GM12878 (cell line): ENCODE measurements at regions not wholly inside any gene's neighbourhood (a gene's known extent, or its start where the extent isn't known, plus 50 kb on each side); places are given as distances from the start of the nearest gene placed in this dataset.

Experiments
- ATAC-seq: fragments of 200-7000 bp; cut with Tn5 transposase; 3 replicates; pipeline ENCODE4 v1.9.1; 2020; ENCODE audit warnings: mild to moderate bottlenecking, moderate library complexity
- BruUV-seq: library from RNA; stranded (reverse); fragments of 400-500 nt; replicated peaks from 2 replicates; lab custom pipeline; 2021; lab: Mats Ljungman, UMichigan
- CTCF ChIA-PET: fragments of 300-600 bp; sonication (Branson Sonifier 250); formaldehyde crosslinking; extraction: SDS; loops from one replicate; lab custom pipeline; 2021; ENCODE audit warnings: inconsistent platforms; lab: Yijun Ruan, JAX
- POLR2A ChIA-PET: fragments of 350-600 bp; formaldehyde crosslinking; extraction: SDS; loops from one replicate; lab custom pipeline; 2021; ENCODE audit warnings: inconsistent platforms; lab: Charles Lee
- RAD21 ChIA-PET: fragments of 300-600 bp; sonication (Branson Sonifier 250); formaldehyde crosslinking; loops from one replicate; lab custom pipeline; 2023; ENCODE audit warnings: antibody characterized with exemption; ENCODE audit not compliant: unreplicated experiment; lab: Charles Lee
- SMC1A ChIA-PET: fragments of 300-600 bp; sonication (Branson Sonifier 250); formaldehyde crosslinking; loops from one replicate; lab custom pipeline; 2023; ENCODE audit not compliant: unreplicated experiment, uncharacterized antibody; lab: Charles Lee
- DNase-seq: peaks from one replicate; pipeline ENCODE4 v3.0.0-alpha.2; 2011; ENCODE audit warnings: low read depth, low spot score
- FAIRE-seq: peaks from 3 replicates; lab custom pipeline; 2011; peaks lifted over from hg19 to GRCh38; lab: Jason Lieb, UNC
- H2AFZ ChIP-seq: 2 replicates; pipeline ENCODE4 v1.6.0; 2011; ENCODE audit warnings: low read depth, low read length, control low read depth; ENCODE audit not compliant: control insufficient read depth
- H3K27ac ChIP-seq: 2 replicates; pipeline ENCODE4 v1.5.1; 2011; ENCODE audit warnings: control low read depth; ENCODE audit not compliant: control insufficient read depth, insufficient read depth
- H3K27me3 ChIP-seq, 2 experiments: replicated peaks in 1 of 2; 2 replicates each; pipeline versions ENCODE4 v1.6.0 to v1.6.1; 2011; ENCODE audit warnings: low read length in 1 of 2; ENCODE audit not compliant: control insufficient read depth in 2 of 2, insufficient read depth in 2 of 2
- H3K36me3 ChIP-seq, 2 experiments: 2 replicates each; pipeline ENCODE4 v1.5.1; 2011; ENCODE audit warnings: low read length in 1 of 2; ENCODE audit not compliant: control insufficient read depth in 2 of 2, insufficient read depth in 2 of 2
- H3K4me1 ChIP-seq: 2 replicates; pipeline ENCODE4 v1.6.1; 2011; ENCODE audit warnings: mild to moderate bottlenecking, low read length, moderate library complexity, mixed read lengths; ENCODE audit not compliant: control insufficient read depth, insufficient read depth
- H3K4me2 ChIP-seq: 2 replicates; pipeline ENCODE4 v1.6.0; 2011; ENCODE audit warnings: control low read depth; ENCODE audit not compliant: control insufficient read depth, insufficient read depth
- H3K4me3 ChIP-seq: fragments of 200-600 bp; sonication (generic); 2 replicates; pipeline ENCODE4 v1.5.1; 2016
- H3K79me2 ChIP-seq: 2 replicates; pipeline ENCODE4 v1.6.0; 2011; ENCODE audit warnings: low read length; ENCODE audit not compliant: control insufficient read depth, insufficient read depth
- H3K9ac ChIP-seq: 2 replicates; pipeline ENCODE4 v1.8.0; 2011; ENCODE audit warnings: low read length, control low read depth, mixed read lengths; ENCODE audit not compliant: control insufficient read depth, insufficient read depth
- H3K9me3 ChIP-seq: replicated peaks from 3 replicates; pipeline ENCODE4 v1.5.1; 2011; ENCODE audit warnings: mild to moderate bottlenecking, low read length; ENCODE audit not compliant: control insufficient read depth, insufficient read depth
- H4K20me1 ChIP-seq: 2 replicates; pipeline ENCODE4 v1.6.0; 2011; ENCODE audit not compliant: control insufficient read depth, insufficient read depth
- ATF7 ChIP-seq: fragments of 450-650 bp; IDR thresholded peaks from 2 replicates; pipeline ENCODE4 v1.6.1; 2016; ENCODE audit warnings: low read depth, mild to moderate bottlenecking
- CHD1 ChIP-seq: IDR thresholded peaks from 2 replicates; pipeline ENCODE4 v1.6.1; 2012; ENCODE audit warnings: low read depth, low read length, improper control_type of control experiment
- ESRRA ChIP-seq: IDR thresholded peaks from 2 replicates; pipeline ENCODE4 v1.6.1; 2012; ENCODE audit warnings: mild to moderate bottlenecking, low read length, improper control_type of control experiment
- FOXK2 ChIP-seq: fragments of 450-650 bp; IDR thresholded peaks from 2 replicates; pipeline ENCODE4 v1.6.1; 2017; ENCODE audit warnings: mild to moderate bottlenecking, moderate library complexity
- FOXM1 ChIP-seq: IDR thresholded peaks from 2 replicates; pipeline ENCODE4 v1.6.1; 2012; ENCODE audit warnings: low read depth, mild to moderate bottlenecking, inconsistent platforms, low read length, moderate library complexity
- HDAC2 ChIP-seq: fragments of 200-600 bp; sonication (generic); IDR thresholded peaks from 2 replicates; pipeline ENCODE4 v1.6.1; 2017
- IKZF2 ChIP-seq, 2 experiments: fragments of 450-650 bp; IDR thresholded peaks; 2 replicates each; pipeline ENCODE4 v1.6.1; 2017; ENCODE audit warnings: mild to moderate bottlenecking in 2 of 2, moderate library complexity in 2 of 2
- NFXL1 ChIP-seq: fragments of 450-650 bp; IDR thresholded peaks from 2 replicates; pipeline ENCODE4 v1.6.1; 2017; ENCODE audit warnings: antibody characterized with exemption, mild to moderate bottlenecking, borderline replicate concordance
- STAT1 ChIP-seq: fragments of 450-650 bp; conservative IDR thresholded peaks from 2 replicates; pipeline ENCODE4 v1.6.1; 2014; ENCODE audit warnings: antibody characterized with exemption, mild to moderate bottlenecking
- ZBED1 ChIP-seq: IDR thresholded peaks from 2 replicates; pipeline ENCODE4 v1.6.1; 2016; ENCODE audit warnings: borderline replicate concordance
- ZNF217 ChIP-seq: fragments of 450-650 bp; IDR thresholded peaks from 2 replicates; pipeline ENCODE4 v1.6.1; 2017; ENCODE audit warnings: antibody characterized with exemption, mild to moderate bottlenecking
- WGBS: methylation state at CpG from one replicate; pipeline ENCODE4 v1.1.6; 2016; ENCODE audit warnings: low lambda C conversion rate; ENCODE audit not compliant: insufficient replicate concordance, insufficient coverage; ENCODE audit errors: missing lambda C conversion rate; 5-methylcytosine and 5-hydroxymethylcytosine counted together
- in situ Hi-C: fragments of 300-500 bp; cut with MboI; formaldehyde crosslinking; loops from 9 replicates; pipeline ENCODE4 v1.14.3; 2018; ENCODE audit warnings: mixed read lengths
- intact Hi-C: fragments of 100-400 bp; cut with micrococcal nuclease; formaldehyde crosslinking; loops from one replicate; pipeline ENCODE4 v1.14.2; 2022; ENCODE audit not compliant: unreplicated experiment
- TF ChIP-seq, protein P1 (sequence below), 3 experiments: IDR thresholded peaks in 2 of 3; conservative IDR thresholded peaks in 1 of 3; 2 replicates each; pipeline ENCODE4 v1.5.1; 2011; ENCODE audit warnings: low read depth in 3 of 3, low read length in 3 of 3, mild to moderate bottlenecking in 3 of 3, control low read depth in 2 of 3, moderate library complexity in 2 of 3, inconsistent platforms in 1 of 3, mixed read lengths in 1 of 3; ENCODE audit not compliant: control insufficient read depth in 2 of 3, insufficient read depth in 1 of 3; ENCODE audit errors: extremely low read depth in 1 of 3
- TF ChIP-seq, protein P2 (sequence below): fragments of 450-650 bp; IDR thresholded peaks from 2 replicates; pipeline ENCODE4 v1.6.1; 2017; ENCODE audit warnings: mild to moderate bottlenecking, moderate library complexity
- TF ChIP-seq, protein P3 (sequence below): IDR thresholded peaks from 2 replicates; pipeline ENCODE4 v1.6.1; 2011; ENCODE audit warnings: borderline replicate concordance, low read depth, mild to moderate bottlenecking, moderate library complexity, low read length; ENCODE audit not compliant: insufficient read depth, poor library complexity, severe bottlenecking
- TF ChIP-seq, protein P4 (sequence below): fragments of 450-650 bp; IDR thresholded peaks from 2 replicates; pipeline ENCODE4 v1.6.1; 2017; ENCODE audit warnings: mild to moderate bottlenecking
- TF ChIP-seq, protein P5 (sequence below): IDR thresholded peaks from 2 replicates; pipeline ENCODE4 v1.6.1; 2011; ENCODE audit warnings: borderline replicate concordance, low read depth, mild to moderate bottlenecking, moderate library complexity, mixed read lengths, low read length; ENCODE audit not compliant: insufficient read depth; ENCODE audit errors: extremely low read length

DNA sequence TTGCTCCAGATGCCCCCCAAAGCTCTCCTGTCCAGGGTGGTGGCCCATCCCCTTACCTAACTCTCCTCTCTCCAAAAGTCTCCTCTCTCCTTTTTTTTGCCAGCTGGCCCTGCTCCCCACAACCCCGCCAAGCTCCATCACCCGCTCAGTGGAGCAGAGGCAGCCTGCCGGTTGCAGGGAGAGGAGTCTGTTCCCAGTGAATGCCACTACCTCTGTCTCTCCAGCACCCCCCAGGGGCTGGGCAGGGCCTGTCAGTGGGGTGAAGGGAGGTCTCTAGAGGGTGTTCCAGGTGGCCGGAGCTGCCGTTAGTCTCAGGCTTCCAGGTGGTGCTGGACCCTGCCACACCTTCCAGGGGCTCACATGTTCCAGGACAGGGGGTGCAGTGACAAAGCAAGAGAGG, 387.0 kb downstream of the CTTN start:
- FAIRE-seq = no peak
- in situ Hi-C loops = no loop called here
- TF ChIP-seq FOXM1 (no peak), HDAC2 (no peak), CHD1 (no peak), STAT1 (no peak), FOXK2 (no peak), ZNF217 (no peak), ESRRA (no peak), NFXL1 (no peak), IKZF2 (IDR thresholded peaks at IDR 0.05) (no peak), ATF7 (no peak), ZBED1 (no peak)
- TF ChIP-seq, protein P1, sequence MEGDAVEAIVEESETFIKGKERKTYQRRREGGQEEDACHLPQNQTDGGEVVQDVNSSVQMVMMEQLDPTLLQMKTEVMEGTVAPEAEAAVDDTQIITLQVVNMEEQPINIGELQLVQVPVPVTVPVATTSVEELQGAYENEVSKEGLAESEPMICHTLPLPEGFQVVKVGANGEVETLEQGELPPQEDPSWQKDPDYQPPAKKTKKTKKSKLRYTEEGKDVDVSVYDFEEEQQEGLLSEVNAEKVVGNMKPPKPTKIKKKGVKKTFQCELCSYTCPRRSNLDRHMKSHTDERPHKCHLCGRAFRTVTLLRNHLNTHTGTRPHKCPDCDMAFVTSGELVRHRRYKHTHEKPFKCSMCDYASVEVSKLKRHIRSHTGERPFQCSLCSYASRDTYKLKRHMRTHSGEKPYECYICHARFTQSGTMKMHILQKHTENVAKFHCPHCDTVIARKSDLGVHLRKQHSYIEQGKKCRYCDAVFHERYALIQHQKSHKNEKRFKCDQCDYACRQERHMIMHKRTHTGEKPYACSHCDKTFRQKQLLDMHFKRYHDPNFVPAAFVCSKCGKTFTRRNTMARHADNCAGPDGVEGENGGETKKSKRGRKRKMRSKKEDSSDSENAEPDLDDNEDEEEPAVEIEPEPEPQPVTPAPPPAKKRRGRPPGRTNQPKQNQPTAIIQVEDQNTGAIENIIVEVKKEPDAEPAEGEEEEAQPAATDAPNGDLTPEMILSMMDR (IDR thresholded peaks at IDR 0.05 in 2 of 3, conservative IDR thresholded peaks at IDR 0.05 in 1 of 3; ENCODE audit: control insufficient read depth in 2 of 3, extremely low read depth in 1 of 3, insufficient read depth in 1 of 3, low read depth in 3 of 3, low read length in 3 of 3) = no peak
- TF ChIP-seq, protein P2, sequence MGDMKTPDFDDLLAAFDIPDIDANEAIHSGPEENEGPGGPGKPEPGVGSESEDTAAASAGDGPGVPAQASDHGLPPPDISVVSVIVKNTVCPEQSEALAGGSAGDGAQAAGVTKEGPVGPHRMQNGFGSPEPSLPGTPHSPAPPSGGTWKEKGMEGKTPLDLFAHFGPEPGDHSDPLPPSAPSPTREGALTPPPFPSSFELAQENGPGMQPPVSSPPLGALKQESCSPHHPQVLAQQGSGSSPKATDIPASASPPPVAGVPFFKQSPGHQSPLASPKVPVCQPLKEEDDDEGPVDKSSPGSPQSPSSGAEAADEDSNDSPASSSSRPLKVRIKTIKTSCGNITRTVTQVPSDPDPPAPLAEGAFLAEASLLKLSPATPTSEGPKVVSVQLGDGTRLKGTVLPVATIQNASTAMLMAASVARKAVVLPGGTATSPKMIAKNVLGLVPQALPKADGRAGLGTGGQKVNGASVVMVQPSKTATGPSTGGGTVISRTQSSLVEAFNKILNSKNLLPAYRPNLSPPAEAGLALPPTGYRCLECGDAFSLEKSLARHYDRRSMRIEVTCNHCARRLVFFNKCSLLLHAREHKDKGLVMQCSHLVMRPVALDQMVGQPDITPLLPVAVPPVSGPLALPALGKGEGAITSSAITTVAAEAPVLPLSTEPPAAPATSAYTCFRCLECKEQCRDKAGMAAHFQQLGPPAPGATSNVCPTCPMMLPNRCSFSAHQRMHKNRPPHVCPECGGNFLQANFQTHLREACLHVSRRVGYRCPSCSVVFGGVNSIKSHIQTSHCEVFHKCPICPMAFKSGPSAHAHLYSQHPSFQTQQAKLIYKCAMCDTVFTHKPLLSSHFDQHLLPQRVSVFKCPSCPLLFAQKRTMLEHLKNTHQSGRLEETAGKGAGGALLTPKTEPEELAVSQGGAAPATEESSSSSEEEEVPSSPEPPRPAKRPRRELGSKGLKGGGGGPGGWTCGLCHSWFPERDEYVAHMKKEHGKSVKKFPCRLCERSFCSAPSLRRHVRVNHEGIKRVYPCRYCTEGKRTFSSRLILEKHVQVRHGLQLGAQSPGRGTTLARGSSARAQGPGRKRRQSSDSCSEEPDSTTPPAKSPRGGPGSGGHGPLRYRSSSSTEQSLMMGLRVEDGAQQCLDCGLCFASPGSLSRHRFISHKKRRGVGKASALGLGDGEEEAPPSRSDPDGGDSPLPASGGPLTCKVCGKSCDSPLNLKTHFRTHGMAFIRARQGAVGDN = no peak
- TF ChIP-seq, protein P3, sequence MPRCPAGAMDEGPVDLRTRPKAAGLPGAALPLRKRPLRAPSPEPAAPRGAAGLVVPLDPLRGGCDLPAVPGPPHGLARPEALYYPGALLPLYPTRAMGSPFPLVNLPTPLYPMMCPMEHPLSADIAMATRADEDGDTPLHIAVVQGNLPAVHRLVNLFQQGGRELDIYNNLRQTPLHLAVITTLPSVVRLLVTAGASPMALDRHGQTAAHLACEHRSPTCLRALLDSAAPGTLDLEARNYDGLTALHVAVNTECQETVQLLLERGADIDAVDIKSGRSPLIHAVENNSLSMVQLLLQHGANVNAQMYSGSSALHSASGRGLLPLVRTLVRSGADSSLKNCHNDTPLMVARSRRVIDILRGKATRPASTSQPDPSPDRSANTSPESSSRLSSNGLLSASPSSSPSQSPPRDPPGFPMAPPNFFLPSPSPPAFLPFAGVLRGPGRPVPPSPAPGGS = no peak
- TF ChIP-seq, protein P4, sequence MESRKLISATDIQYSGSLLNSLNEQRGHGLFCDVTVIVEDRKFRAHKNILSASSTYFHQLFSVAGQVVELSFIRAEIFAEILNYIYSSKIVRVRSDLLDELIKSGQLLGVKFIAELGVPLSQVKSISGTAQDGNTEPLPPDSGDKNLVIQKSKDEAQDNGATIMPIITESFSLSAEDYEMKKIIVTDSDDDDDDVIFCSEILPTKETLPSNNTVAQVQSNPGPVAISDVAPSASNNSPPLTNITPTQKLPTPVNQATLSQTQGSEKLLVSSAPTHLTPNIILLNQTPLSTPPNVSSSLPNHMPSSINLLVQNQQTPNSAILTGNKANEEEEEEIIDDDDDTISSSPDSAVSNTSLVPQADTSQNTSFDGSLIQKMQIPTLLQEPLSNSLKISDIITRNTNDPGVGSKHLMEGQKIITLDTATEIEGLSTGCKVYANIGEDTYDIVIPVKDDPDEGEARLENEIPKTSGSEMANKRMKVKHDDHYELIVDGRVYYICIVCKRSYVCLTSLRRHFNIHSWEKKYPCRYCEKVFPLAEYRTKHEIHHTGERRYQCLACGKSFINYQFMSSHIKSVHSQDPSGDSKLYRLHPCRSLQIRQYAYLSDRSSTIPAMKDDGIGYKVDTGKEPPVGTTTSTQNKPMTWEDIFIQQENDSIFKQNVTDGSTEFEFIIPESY = no peak
- TF ChIP-seq, protein P5, sequence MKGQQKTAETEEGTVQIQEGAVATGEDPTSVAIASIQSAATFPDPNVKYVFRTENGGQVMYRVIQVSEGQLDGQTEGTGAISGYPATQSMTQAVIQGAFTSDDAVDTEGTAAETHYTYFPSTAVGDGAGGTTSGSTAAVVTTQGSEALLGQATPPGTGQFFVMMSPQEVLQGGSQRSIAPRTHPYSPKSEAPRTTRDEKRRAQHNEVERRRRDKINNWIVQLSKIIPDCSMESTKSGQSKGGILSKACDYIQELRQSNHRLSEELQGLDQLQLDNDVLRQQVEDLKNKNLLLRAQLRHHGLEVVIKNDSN = no peak

More for the DNA sequence above, 387.0 kb downstream of the CTTN start:
- SMC1A ChIA-PET = no interaction called here
- RAD21 ChIA-PET = no interaction called here
- Histone ChIP-seq H3K36me3 (no peaks in the 10 kb centered on the region), H3K27ac (no peak overlapping the region), H3K4me2 (no peak overlapping the region), H3K9me3 (no peaks in the 10 kb centered on the region; the same call in 2 of the 3 replicates), H2AFZ (no peak overlapping the region), H3K79me2 (no peaks in the 10 kb centered on the region), H3K4me3 (no peak overlapping the region), H4K20me1 (no peaks in the 10 kb centered on the region), H3K4me1 (no peaks in the 10 kb centered on the region), H3K9ac (no peak overlapping the region), H3K27me3 (no peaks in the 10 kb centered on the region)
- CTCF ChIA-PET = no interaction called here
- BruUV-seq = no TSS peak
- DNase-seq (no peak), ATAC-seq (no peak)
- WGBS = 20% methylated on average over 5 of the region's 5 CpGs
- intact Hi-C loops = no loop called here
- POLR2A ChIA-PET = no interaction called here
